Osteoblast (primary cell): ENCODE measurements at regions not wholly inside any gene's neighbourhood (a gene's known extent, or its start where the extent isn't known, plus 50 kb on each side); places are given as distances from the start of the nearest gene placed in this dataset.
"Not testable (repeated sequence)": the region's sequence is repeated elsewhere in the genome, so short reads cannot be mapped to it uniquely, and the experiment has no call there.

Experiments
- DNase-seq: peaks from one replicate; pipeline ENCODE4 v3.0.0; 2011; ENCODE audit warnings: low spot score, mixed read lengths; ENCODE audit not compliant: insufficient read length; ENCODE audit errors: missing footprints
- H2AFZ ChIP-seq: 2 replicates; pipeline ENCODE4 v1.6.0; 2011; ENCODE audit warnings: mild to moderate bottlenecking, low read length
- H3K27ac ChIP-seq: 2 replicates; pipeline ENCODE4 v1.5.1; 2011; ENCODE audit warnings: mild to moderate bottlenecking, low read depth, low read length, moderate library complexity
- H3K27me3 ChIP-seq: 2 replicates; pipeline ENCODE4 v1.6.0; 2012; ENCODE audit warnings: mild to moderate bottlenecking, control low read depth, inconsistent platforms, low read length, moderate library complexity; ENCODE audit not compliant: insufficient read depth
- H3K36me3 ChIP-seq: 2 replicates; pipeline ENCODE4 v1.5.1; 2011; ENCODE audit warnings: mild to moderate bottlenecking, low read length, control low read depth, moderate library complexity; ENCODE audit not compliant: insufficient read depth
- H3K4me1 ChIP-seq: 2 replicates; pipeline ENCODE4 v1.5.1; 2011; ENCODE audit warnings: mild to moderate bottlenecking, low read length, control low read depth, moderate library complexity; ENCODE audit not compliant: insufficient read depth
- H3K4me2 ChIP-seq: 2 replicates; pipeline ENCODE4 v1.6.0; 2011; ENCODE audit warnings: mild to moderate bottlenecking, low read length; ENCODE audit not compliant: insufficient read depth
- H3K4me3 ChIP-seq: fragments of 200-600 bp; sonication (generic); 3 replicates; pipeline ENCODE4 v1.5.1; 2012; ENCODE audit warnings: mild to moderate bottlenecking, low read length, inconsistent platforms; ENCODE audit not compliant: insufficient read depth
- H3K79me2 ChIP-seq: 2 replicates; pipeline ENCODE4 v1.6.0; 2012; ENCODE audit warnings: mild to moderate bottlenecking, low read length, control low read depth, inconsistent platforms; ENCODE audit not compliant: insufficient read depth
- H3K9me3 ChIP-seq: 2 replicates; pipeline ENCODE4 v1.5.1; 2011; ENCODE audit warnings: low read depth, low read length, control low read depth
- H4K20me1 ChIP-seq: 2 replicates; pipeline ENCODE4 v1.6.0; 2012; ENCODE audit warnings: mild to moderate bottlenecking, low read length, control low read depth; ENCODE audit not compliant: insufficient read depth
- CTCF ChIP-seq: IDR thresholded peaks from 2 replicates; pipeline ENCODE4 v1.5.1; 2011; ENCODE audit warnings: mild to moderate bottlenecking, low read depth, low read length, moderate library complexity; ENCODE audit errors: extremely low read depth

DNA sequence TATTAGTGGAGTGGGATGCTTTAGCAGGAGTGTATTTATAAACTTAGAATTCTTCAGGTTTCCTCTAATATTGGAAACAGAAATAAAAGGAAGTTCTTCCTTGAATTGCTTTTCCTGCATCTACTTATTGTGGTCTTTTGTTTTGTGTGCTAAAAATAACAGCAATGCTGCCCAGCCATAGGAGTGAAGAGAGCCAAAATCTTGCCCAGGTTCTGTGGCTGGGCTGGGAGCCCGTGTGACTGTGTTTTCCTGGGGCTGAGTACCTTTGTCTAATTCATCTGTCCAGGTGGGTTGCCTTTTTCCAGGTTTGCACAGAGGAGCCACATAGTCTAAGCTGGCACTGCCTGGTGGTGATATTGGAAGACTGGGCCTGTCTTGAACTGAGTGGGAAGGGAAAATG is 179.7 kb upstream of the ADAMTSL1 start:
- no peaks in the 10 kb centered on the region for H3K27me3 ChIP-seq
- H3K36me3 ChIP-seq: no peaks in the 10 kb centered on the region
- TF ChIP-seq CTCF: no peak
- H3K4me2 ChIP-seq: no peak overlapping the region
- H3K9me3 ChIP-seq: no peaks in the 10 kb centered on the region
- no peak overlapping the region for H2AFZ ChIP-seq
- no peaks in the 10 kb centered on the region for H4K20me1 ChIP-seq
- H3K4me3 ChIP-seq: no peak overlapping the region
- no peak for DNase-seq
- peaks cover 16% of the 10 kb centered on the region for H3K4me1 ChIP-seq
- H3K27ac ChIP-seq: no peak overlapping the region
- H3K79me2 ChIP-seq: no peaks in the 10 kb centered on the region

DNA sequence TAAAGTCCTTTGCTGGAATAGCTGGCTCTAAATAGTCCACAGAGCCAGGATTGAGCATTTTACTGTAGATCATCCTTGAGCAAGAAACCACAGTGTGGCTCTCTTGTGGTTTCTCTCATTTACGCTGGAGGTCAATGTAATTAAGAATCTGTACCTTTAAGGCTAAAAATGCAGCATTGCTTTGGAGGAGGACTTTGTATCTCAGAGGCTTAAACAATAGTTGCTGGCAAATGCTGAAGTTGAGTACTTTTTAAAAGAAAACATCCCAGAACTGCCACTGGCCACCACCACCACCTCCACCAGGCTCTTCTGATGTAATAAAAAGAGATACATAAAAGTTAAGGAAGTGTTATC is 177.3 kb upstream of the ADAMTSL1 start:
- no peaks in the 10 kb centered on the region for H4K20me1 ChIP-seq
- H3K4me1 ChIP-seq: peaks cover 16% of the 10 kb centered on the region
- peak overlapping the region; percentile 60 for H3K4me3 ChIP-seq
- no peaks in the 10 kb centered on the region for H3K36me3 ChIP-seq
- H3K9me3 ChIP-seq: no peaks in the 10 kb centered on the region
- H2AFZ ChIP-seq: peak overlapping the region; percentile 85
- H3K4me2 ChIP-seq: peak overlapping the region; percentile 85
- TF ChIP-seq CTCF: no peak
- H3K27me3 ChIP-seq: no peaks in the 10 kb centered on the region
- peak overlapping the region; percentile 45 for H3K27ac ChIP-seq
- DNase-seq: no peak
- no peaks in the 10 kb centered on the region for H3K79me2 ChIP-seq

GRCh38 chr9:18297056-18297841 is 176.7 kb upstream of the ADAMTSL1 start:
- Histone ChIP-seq H2AFZ (peak overlapping the region; percentile 85), H3K4me2 (peak overlapping the region; percentile 85), H3K4me1 (peaks cover 16% of the 10 kb centered on the region), H3K9me3 (no peaks in the 10 kb centered on the region), H3K4me3 (peak overlapping the region; percentile 60), H3K27ac (peak overlapping the region; percentile 45), H3K36me3 (no peaks in the 10 kb centered on the region), H4K20me1 (no peaks in the 10 kb centered on the region), H3K27me3 (no peaks in the 10 kb centered on the region), H3K79me2 (no peaks in the 10 kb centered on the region)
- peak; percentile 91 for DNase-seq
- TF ChIP-seq CTCF: peak; percentile 38

GRCh38 chr9:18299449-18299848 is 174.5 kb upstream of the ADAMTSL1 start:
- TF ChIP-seq CTCF: no peak
- no peak overlapping the region for H3K27ac ChIP-seq
- no peaks in the 10 kb centered on the region for H3K79me2 ChIP-seq
- no peak overlapping the region for H2AFZ ChIP-seq
- no peaks in the 10 kb centered on the region for H3K27me3 ChIP-seq
- H4K20me1 ChIP-seq: no peaks in the 10 kb centered on the region
- peaks cover 16% of the 10 kb centered on the region for H3K4me1 ChIP-seq
- no peak overlapping the region for H3K4me3 ChIP-seq
- H3K36me3 ChIP-seq: no peaks in the 10 kb centered on the region
- H3K9me3 ChIP-seq: no peaks in the 10 kb centered on the region
- no peak for DNase-seq
- no peak overlapping the region for H3K4me2 ChIP-seq

GRCh38 chr9:18305167-18305806 is 168.7 kb upstream of the ADAMTSL1 start:
- not testable (repeated sequence) for H3K36me3 ChIP-seq, H3K4me2 ChIP-seq, H3K4me3 ChIP-seq, DNase-seq, H3K27ac ChIP-seq, H2AFZ ChIP-seq, H3K9me3 ChIP-seq, H3K27me3 ChIP-seq, H3K79me2 ChIP-seq, H3K4me1 ChIP-seq, H4K20me1 ChIP-seq
